Suppressor macrophage (primary cell): ENCODE measurements at regions not wholly inside any gene's neighbourhood (a gene's known extent, or its start where the extent isn't known, plus 50 kb on each side); places are given as distances from the start of the nearest gene placed in this dataset.

Experiments
- DNase-seq, 4 experiments: peaks; one replicate each; pipeline ENCODE4 v3.0.0-alpha.2; 2020 to 2022

GRCh38 chr4:182089326-182089725, 153.9 kb upstream of the TENM3 start:
- no peak for DNase-seq

- DNase-seq = no peak
Measured at GRCh38 chr4:182090186-182090585, 153.0 kb upstream of the TENM3 start.

- DNase-seq = no peak
Measured at GRCh38 chr4:182091128-182091527, 152.1 kb upstream of the TENM3 start.

GRCh38 chr4:182093431-182093831, 149.8 kb upstream of the TENM3 start:
- no peak for DNase-seq

- DNase-seq = no peak
Measured at GRCh38 chr4:182093935-182094334, 149.3 kb upstream of the TENM3 start.

- DNase-seq = no peak
Measured at GRCh38 chr4:182101618-182102017, 141.6 kb upstream of the TENM3 start.

GRCh38 chr4:182102576-182102975, 140.6 kb upstream of the TENM3 start:
- no peak for DNase-seq

GRCh38 chr4:182103614-182104319, 139.4 kb upstream of the TENM3 start:
- DNase-seq = no peak

GRCh38 chr4:182105416-182105815, 137.8 kb upstream of the TENM3 start:
- DNase-seq = no peak

GRCh38 chr4:182107931-182108330, 135.3 kb upstream of the TENM3 start:
- no peak for DNase-seq

- no peak for DNase-seq
Measured at GRCh38 chr4:182111586-182111985, 131.6 kb upstream of the TENM3 start.

- DNase-seq = no peak
Measured at GRCh38 chr4:182113779-182114178, 129.4 kb upstream of the TENM3 start.

- DNase-seq = no peak
Measured at GRCh38 chr4:182124359-182124758, 118.8 kb upstream of the TENM3 start.

- no peak for DNase-seq
Measured at GRCh38 chr4:182126096-182126495, 117.1 kb upstream of the TENM3 start.

- no peak for DNase-seq
Measured at GRCh38 chr4:182126603-182127002, 116.6 kb upstream of the TENM3 start.

GRCh38 chr4:182133033-182133432, 110.2 kb upstream of the TENM3 start:
- no peak for DNase-seq

GRCh38 chr4:182134261-182134660, 108.9 kb upstream of the TENM3 start:
- DNase-seq = no peak

GRCh38 chr4:182136201-182136600, 107.0 kb upstream of the TENM3 start:
- DNase-seq = no peak

GRCh38 chr4:182137343-182137742, 105.9 kb upstream of the TENM3 start:
- no peak for DNase-seq

- no peak for DNase-seq
Measured at GRCh38 chr4:182139491-182139890, 103.7 kb upstream of the TENM3 start.

- no peak for DNase-seq
Measured at GRCh38 chr4:182140547-182140946, 102.7 kb upstream of the TENM3 start.

- no peak for DNase-seq
Measured at GRCh38 chr4:182141061-182141460, 102.1 kb upstream of the TENM3 start.

GRCh38 chr4:182142176-182143085, 100.8 kb upstream of the TENM3 start:
- DNase-seq = no peak
